GM18502 (cell line): ENCODE measurements at regions not wholly inside any gene's neighbourhood (a gene's known extent, or its start where the extent isn't known, plus 50 kb on each side); places are given as distances from the start of the nearest gene placed in this dataset.

Source experiments
- ATAC-seq: cut with Tn5 transposase; IDR thresholded peaks from one replicate; pipeline ENCODE4 v1.9.1; 2021; ENCODE audit warnings: mild to moderate bottlenecking; ENCODE audit not compliant: unreplicated experiment, poor library complexity

- no peak for ATAC-seq
Measured at GRCh38 chr10:35758076-35758475, 116.0 kb upstream of the FZD8 start.

- ATAC-seq: no peak
Measured at GRCh38 chr10:35754519-35754918, 112.4 kb upstream of the FZD8 start.

- no peak for ATAC-seq
Measured at GRCh38 chr10:35752469-35753461, 110.7 kb upstream of the FZD8 start.

GRCh38 chr10:35751347-35751746, 109.3 kb upstream of the FZD8 start:
- no peak for ATAC-seq

GRCh38 chr10:35749230-35749629, 107.1 kb upstream of the FZD8 start:
- no peak for ATAC-seq

GRCh38 chr10:35745617-35746403, 103.7 kb upstream of the FZD8 start:
- no peak for ATAC-seq

GRCh38 chr10:35743851-35744250, 101.8 kb upstream of the FZD8 start:
- ATAC-seq: no peak

- no peak for ATAC-seq
Measured at GRCh38 chr10:35743351-35743750, 101.3 kb upstream of the FZD8 start.

- ATAC-seq: no peak
Measured at GRCh38 chr10:35739998-35740397, 97.9 kb upstream of the FZD8 start.

GRCh38 chr10:35735412-35735811, 93.3 kb upstream of the FZD8 start:
- no peak for ATAC-seq

GRCh38 chr10:35731828-35732227, 89.7 kb upstream of the FZD8 start:
- no peak for ATAC-seq

GRCh38 chr10:35728341-35728740, 86.2 kb upstream of the FZD8 start:
- ATAC-seq: no peak

- no peak for ATAC-seq
Measured at GRCh38 chr10:35726846-35727245, 84.8 kb upstream of the FZD8 start.

GRCh38 chr10:35723992-35724391, 81.9 kb upstream of the FZD8 start:
- ATAC-seq: no peak

- ATAC-seq: no peak
Measured at GRCh38 chr10:35723059-35723458, 81.0 kb upstream of the FZD8 start.

- no peak for ATAC-seq
Measured at GRCh38 chr10:35722636-35723035, 80.5 kb upstream of the FZD8 start.

GRCh38 chr10:35722226-35722625, 80.1 kb upstream of the FZD8 start:
- no peak for ATAC-seq

GRCh38 chr10:35720366-35720765, 78.3 kb upstream of the FZD8 start:
- ATAC-seq: no peak

GRCh38 chr10:35716776-35717175, 74.7 kb upstream of the FZD8 start:
- no peak for ATAC-seq

GRCh38 chr10:35712486-35712885, 70.4 kb upstream of the FZD8 start:
- no peak for ATAC-seq
